Nephron progenitor cell (in vitro differentiated cells): ENCODE measurements at regions not wholly inside any gene's neighbourhood (a gene's known extent, or its start where the extent isn't known, plus 50 kb on each side); places are given as distances from the start of the nearest gene placed in this dataset.

ENCODE experiments used
- DNase-seq: peaks from one replicate; pipeline ENCODE4 v3.0.0; 2021
- H3K27ac Mint-ChIP-seq: 2 replicates; pipeline ENCODE4 v1.8.0; 2021; ENCODE audit warnings: mild to moderate bottlenecking, moderate library complexity, mixed read lengths
- H3K27me3 Mint-ChIP-seq: 2 replicates; pipeline ENCODE4 v1.8.0; 2021; ENCODE audit warnings: mild to moderate bottlenecking, low read depth, mixed read lengths; ENCODE audit not compliant: poor library complexity
- H3K36me3 Mint-ChIP-seq: 2 replicates; pipeline ENCODE4 v1.8.0; 2021; ENCODE audit warnings: low read depth, mixed read lengths
- H3K4me1 Mint-ChIP-seq: 2 replicates; pipeline ENCODE4 v1.8.0; 2021; ENCODE audit warnings: mixed read lengths
- H3K4me3 Mint-ChIP-seq: 2 replicates; pipeline ENCODE4 v1.8.0; 2021; ENCODE audit warnings: mild to moderate bottlenecking, moderate library complexity, mixed read lengths
- H3K9me3 Mint-ChIP-seq: 2 replicates; pipeline ENCODE4 v1.8.0; 2021; ENCODE audit warnings: mild to moderate bottlenecking, moderate library complexity, mixed read lengths
- CTCF ChIP-seq: fragments of 200-600 bp; sonication (generic); IDR thresholded peaks from 2 replicates; pipeline ENCODE4 v1.5.0; 2021; ENCODE audit warnings: antibody characterized with exemption

DNA sequence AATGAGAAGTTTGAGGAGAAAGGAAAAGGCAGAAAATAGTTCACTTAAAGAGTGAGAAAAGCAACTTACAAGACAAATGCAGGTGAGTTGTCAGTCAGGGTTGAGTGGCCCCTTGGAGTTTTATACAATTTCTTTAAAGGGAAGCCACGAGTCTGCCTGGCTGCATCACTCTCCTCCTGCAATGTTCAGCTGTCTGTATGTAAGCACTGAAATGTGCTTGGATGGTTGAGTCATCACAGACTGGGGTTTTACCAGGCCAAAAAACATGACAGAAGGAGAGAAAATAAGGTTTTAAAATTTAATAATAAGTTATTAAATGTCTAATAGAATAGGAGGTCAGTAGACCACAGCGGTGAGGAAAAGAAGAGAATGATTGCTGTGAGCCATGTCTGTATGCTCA, 51.0 kb upstream of the FGF14 start:
- Mint-ChIP-seq H3K4me1 (no peaks in the 10 kb centered on the region), H3K4me3 (no peak overlapping the region), H3K9me3 (no peaks in the 10 kb centered on the region), H3K36me3 (no peaks in the 10 kb centered on the region), H3K27ac (no peak overlapping the region), H3K27me3 (peaks cover 14% of the 10 kb centered on the region)
- no peak for TF ChIP-seq CTCF
- DNase-seq, result no peak
